ENCODE measurements at regions not wholly inside any gene's neighbourhood (a gene's known extent, or its start where the extent isn't known, plus 50 kb on each side); places are given as distances from the start of the nearest gene placed in this dataset.

DNA sequence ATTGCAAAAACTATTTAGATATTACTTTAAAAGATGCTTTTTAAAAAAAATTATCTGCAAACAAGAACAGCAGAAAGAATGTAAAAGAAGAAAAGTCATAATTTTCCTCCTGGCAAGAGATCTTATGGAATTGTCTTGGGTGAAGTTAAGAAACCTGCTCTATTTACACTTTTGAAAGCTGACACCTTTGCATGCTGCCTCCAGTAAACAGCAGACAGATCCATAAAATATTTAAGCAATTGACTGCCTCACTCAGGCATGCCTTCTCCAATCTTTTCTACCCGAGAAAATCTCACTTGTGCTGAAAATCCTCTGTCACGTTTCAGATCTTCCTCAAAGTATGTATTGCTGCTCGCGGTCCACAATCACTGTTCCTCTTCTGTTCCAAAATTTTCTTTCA, 107.9 kb upstream of the ZP4 start:
- TF ChIP-seq, protein P1, sequence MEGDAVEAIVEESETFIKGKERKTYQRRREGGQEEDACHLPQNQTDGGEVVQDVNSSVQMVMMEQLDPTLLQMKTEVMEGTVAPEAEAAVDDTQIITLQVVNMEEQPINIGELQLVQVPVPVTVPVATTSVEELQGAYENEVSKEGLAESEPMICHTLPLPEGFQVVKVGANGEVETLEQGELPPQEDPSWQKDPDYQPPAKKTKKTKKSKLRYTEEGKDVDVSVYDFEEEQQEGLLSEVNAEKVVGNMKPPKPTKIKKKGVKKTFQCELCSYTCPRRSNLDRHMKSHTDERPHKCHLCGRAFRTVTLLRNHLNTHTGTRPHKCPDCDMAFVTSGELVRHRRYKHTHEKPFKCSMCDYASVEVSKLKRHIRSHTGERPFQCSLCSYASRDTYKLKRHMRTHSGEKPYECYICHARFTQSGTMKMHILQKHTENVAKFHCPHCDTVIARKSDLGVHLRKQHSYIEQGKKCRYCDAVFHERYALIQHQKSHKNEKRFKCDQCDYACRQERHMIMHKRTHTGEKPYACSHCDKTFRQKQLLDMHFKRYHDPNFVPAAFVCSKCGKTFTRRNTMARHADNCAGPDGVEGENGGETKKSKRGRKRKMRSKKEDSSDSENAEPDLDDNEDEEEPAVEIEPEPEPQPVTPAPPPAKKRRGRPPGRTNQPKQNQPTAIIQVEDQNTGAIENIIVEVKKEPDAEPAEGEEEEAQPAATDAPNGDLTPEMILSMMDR (IDR thresholded peaks at IDR 0.05; ENCODE audit: insufficient read depth, low read depth, low read length): no peak
- TF ChIP-seq EZH2 (IDR thresholded peaks at IDR 0.05; ENCODE audit: insufficient read depth, low read length): no peak

Measured in astrocyte (in vitro differentiated cells and primary cell).